ENCODE measurements at regions not wholly inside any gene's neighbourhood (a gene's known extent, or its start where the extent isn't known, plus 50 kb on each side); places are given as distances from the start of the nearest gene placed in this dataset.

- TF ChIP-seq RAD21 (IDR thresholded peaks at IDR 0.05; ENCODE audit: low read depth) (no peak), REST (IDR thresholded peaks at IDR 0.05; ENCODE audit: low read depth) (no peak), EP300 (IDR thresholded peaks at IDR 0.05; ENCODE audit: borderline replicate concordance) (no peak), TCF12 (IDR thresholded peaks at IDR 0.05; ENCODE audit: low read depth) (no peak), TAF1 (IDR thresholded peaks at IDR 0.05; ENCODE audit: low read depth) (no peak), YY1 (IDR thresholded peaks at IDR 0.05; ENCODE audit: low read depth) (no peak), EGR1 (IDR thresholded peaks at IDR 0.05) (no peak), NFIC (IDR thresholded peaks at IDR 0.05) (no peak), CREB1 (IDR thresholded peaks at IDR 0.05; ENCODE audit: low read depth) (no peak), MAX (IDR thresholded peaks at IDR 0.05) (no peak), USF1 (IDR thresholded peaks at IDR 0.05) (no peak)
Observed at GRCh38 chr1:80202118-80202517, 1195.6 kb upstream of the ADGRL4 start.
